HG02973 (cell line): ENCODE measurements at regions not wholly inside any gene's neighbourhood (a gene's known extent, or its start where the extent isn't known, plus 50 kb on each side); places are given as distances from the start of the nearest gene placed in this dataset.
A peak's percentile ranks its signal among the peaks of the same experiment; 100 is the strongest.

ENCODE experiments used
- ATAC-seq: cut with Tn5 transposase; IDR thresholded peaks from one replicate; pipeline ENCODE4 v1.9.1; 2021; ENCODE audit warnings: moderate library complexity; ENCODE audit not compliant: unreplicated experiment

DNA sequence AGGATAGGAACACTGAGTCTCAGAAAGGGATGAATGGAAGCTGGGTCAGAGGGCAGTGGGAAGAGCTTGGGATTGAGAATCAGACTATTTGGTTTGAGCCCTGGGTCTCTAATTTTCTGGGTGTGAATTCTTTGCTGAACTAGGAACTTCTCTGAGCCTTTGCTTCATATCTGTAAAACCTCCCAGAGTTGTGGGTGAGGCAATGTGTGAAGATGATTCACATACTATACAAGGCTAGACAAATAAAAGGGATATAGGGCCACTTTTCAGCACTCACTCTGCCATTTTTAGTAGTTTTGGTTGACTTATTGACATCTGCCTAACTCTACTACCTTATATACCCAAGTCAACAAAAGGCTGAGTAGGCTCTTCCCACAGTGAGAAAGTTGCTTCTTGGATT is 77.7 kb upstream of the JUN start:
- ATAC-seq = no peak

DNA sequence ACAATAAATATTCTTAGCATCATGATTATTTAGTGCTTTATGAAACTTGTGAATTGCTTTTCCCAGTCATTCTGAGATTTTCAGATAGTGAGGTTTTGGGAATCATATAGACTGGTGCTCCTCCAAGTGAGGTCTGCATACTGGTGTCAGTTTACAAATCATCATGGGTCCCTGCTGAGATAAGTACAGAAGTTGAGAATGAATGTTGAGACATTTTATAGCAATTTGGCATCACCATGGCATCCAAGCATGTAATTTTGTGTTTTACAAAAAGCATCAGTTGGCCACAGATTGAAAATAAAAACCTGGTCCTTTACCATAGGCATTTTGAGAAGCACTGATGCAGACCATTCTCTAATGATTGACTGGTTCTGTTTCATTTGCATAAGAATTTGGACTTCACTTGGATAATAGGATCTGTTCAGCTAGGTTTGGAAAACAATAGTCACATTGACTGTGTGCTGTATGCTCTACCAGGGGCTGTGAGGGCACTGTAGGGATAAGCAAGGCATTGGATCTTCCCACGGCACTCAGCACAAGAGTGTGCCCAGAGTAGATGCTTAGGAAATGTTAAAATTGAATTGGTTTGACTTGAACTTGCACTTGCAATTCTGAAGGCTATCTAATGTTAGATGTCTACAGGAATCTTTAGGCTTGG is 79.0 kb upstream of the JUN start:
- no peak for ATAC-seq

DNA sequence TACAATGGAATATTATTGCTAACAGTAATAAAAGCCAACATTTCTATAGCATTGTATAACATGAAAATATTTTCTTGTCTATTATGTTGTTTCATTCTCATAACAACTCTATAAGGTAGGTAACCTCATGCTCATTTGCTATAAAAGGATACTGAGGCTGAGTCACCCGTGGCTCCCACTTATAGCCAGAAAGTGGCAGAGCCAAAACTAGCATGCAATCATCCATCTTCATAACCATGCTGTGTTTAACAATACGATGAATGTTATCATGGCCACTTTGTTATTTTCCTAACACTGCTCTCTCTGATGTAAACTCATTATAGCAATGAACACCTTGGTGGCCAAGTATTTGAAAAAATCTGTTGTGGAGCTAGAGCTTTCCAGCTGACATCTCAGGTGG is 80.8 kb upstream of the JUN start:
- ATAC-seq = no peak

DNA sequence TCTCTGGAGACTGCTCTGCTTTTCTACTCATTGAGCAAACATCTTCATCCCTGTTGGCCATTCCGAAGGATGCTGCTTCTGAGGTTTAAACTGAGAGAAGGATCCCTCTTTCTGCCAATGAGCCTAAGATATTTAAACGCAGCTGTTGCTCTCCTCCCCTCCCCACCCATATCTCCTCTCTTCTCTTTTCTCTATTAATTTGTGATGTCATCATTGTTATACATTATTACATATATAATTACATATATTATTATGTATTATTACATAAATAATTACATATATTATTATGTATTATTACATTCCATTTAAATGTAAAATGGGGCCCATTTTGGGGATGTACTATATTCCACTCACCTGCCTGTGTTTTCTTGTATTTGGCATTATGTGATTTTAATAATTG is 82.7 kb upstream of the JUN start:
- ATAC-seq = no peak

DNA sequence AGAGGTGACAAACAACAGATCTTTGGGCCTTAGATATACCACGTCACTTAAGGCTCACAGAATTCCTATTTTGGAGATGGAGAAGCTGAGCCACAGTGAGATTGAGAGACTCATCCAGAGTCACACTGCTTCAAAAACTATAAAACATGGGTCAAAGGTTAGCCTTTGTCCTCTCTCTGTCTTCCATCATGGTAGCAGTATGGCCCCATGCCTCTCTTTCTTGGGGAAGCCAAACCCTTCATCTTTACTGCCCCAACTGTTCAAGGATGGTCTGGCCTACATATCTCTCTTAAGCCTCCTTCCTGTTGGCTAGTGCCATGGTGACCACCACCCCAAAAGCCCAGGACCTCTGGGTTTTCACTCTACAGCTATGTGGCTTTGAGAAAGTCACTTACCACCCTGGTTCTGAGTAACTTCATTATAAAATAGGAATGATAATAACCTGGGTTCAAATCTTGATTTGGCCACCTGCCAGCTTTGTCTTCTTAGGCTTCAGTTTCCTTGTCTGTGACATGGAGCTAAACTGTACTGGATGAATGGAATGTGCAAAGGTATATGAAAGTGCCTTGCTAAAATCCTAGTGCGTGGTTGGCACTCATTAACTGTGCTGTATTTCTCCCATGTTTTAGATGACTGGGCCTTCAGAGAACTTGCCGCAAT is 85.9 kb upstream of the JUN start:
- no peak for ATAC-seq

DNA sequence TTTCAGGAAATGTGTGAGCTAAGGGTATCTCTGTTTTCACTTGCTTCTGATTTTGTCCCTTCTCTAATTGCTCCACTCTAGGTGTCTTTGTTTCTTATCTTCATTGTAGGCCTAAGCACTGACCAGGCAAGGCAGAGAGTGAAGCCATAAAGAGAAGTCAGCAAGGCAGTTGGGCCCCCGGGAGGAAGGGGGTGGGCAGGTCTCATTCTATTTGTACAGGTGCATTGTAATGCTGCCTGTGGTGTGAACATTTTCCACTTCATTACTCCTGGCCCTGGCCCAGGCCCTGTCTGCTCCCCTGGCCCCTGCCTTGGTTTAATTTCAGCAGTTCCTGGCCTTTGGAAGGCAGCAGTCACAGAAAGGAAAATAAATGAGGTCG is 86.4 kb upstream of the JUN start:
- ATAC-seq = no peak

DNA sequence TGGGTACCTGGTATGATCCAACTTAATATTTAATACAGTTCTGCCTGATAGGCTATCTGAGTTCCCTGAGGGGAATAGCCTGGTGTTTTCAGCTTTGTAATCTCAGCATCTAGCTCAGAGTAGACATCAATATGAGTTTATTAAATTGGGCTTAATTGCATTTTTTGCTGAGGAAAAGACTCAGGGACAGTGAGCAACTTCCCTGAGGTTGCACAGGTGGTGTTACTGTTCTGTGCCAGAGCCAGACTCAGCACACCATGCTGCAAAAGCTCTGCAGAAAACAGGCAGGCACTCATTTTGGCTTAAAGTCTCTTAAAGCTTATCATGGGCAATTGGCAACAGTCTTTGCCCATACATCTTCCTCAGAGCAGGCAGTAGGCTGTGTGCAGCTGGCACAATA is 90.5 kb upstream of the JUN start:
- no peak for ATAC-seq

DNA sequence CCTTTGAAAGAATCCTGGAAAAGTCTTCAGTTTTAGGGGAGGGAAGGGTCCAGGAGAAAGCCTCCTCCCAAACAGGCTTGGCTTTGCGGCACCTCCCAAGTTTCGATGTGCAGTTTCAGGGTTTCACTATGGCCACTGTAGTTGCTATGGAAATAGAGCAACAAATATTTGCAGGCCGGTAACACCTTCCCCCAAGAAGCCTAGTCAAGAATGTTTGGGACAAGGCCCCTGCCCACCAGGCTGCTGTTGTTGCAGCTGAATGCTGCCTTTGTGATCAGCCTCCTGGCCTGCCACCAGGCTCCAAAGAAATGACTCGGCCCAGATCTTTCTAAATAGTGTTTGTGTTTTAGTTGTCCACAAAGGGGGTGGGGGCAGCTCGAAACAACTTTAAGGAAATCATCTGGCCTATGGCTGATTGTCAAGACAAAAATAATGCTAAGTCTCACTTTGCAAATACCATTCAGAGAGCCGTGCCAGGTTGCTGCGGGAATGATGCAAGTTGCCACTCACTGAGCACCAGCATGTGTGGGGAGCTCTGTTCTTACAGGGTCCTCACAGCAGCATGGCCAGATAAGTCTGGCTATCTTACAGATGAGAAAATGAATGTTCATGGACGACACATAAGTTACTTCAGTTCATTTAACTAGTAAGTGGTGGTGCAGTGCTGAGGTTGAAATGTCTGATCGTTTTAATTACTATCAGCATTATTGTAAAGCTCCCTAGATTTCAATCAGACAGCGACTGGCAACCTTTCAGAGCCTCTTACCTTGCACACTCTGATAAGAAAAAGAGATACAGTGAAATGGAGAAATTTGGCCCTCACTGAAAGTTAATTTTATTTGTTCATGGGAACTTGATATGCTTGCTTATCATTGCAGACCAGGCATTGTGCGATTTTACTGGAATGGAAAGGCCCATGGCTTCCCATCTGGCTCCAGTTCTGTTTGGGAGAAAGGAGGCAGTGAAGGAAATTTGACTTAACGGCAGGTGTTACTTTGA is 91.2 kb upstream of the JUN start:
- no peak for ATAC-seq

DNA sequence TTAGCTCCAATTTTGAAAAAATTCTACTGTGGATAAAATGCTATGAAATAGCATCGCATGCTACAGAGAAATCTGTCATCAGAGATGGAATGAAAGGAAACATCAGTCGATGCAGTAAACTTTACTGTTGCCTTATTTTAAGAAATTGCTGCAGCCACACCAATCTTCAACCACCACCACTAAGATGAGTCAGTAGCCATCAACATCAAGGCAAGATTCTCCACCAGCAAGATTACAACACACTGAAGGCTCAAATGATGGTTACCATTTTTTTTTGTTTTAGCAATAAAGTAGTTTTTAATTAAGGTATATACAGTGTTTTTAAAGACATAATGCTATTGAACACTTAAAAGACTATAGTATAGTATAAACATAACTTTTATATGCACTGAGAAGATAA is 95.6 kb upstream of the JUN start:
- ATAC-seq = no peak

DNA sequence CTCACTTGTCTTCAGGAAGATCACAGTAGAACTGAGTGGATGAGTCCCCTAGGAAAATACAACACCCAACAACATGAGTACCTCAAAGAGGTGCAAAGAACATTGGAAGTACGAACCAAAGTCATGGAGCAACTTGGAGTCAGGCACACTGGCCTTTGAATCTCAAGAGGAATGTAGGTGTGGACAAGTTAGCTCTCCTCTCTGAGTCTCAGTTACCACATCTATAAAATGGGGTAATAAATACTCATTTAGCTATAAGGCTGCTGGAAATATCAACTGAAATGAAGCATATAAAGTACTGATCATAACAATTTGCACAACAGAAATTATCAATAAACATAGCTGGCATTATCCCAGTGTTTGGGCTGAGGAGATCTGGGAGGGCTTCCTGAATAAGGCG is 96.7 kb upstream of the JUN start:
- no peak for ATAC-seq

DNA sequence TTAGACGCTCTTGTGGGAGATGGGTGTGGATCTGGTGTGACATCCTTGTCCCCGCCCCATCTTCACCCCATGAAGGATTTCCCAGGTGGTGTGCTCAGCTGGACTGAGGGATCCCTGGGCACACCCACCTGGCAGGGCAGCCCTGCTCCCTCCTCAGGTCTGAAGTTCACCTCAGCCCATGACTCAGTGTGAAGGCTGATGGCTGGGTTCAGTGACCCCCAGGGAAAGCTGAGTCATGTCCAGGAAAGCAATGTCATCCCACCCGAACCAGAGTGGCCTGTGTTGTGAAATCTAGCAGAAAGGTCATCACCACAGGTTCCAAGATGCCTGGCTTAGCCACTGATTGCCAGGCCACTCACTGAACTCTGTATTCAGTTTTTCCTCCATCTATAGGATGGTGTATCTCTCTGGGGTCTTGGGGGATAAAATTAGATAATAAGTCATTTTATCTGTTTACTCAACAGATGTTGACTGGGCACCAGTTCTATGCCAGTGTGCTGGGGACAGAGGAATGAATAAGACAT is 97.7 kb upstream of the JUN start:
- no peak for ATAC-seq

DNA sequence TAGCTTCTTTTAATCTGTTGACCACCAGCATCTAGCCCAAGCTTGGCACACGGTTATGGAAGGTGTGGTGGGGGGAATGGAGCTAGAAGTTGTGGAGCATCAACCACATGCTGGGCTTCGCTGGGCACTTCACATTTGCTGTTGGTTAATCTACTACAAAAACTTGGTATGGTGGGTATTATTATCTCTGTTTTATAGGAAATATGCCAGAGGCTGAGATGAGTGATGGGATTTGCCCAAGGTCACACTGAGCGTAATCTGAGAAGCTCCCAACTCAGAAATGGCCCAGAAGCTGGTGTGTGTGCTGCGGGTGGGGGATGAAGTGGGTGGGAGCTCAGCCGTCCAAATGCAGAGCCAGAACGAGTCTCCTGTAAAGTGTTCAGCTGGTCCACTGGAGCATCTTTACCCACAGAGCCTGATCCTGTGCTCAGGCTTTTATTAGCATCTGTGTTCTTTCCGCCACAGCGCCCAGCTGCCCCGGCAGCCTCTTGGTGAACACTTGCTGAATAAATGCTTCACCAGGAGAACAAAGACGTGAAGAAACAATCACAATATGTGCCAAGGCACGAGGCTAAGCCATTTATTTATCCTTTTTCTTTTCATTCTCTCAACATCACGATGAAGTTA is 98.6 kb upstream of the JUN start:
- ATAC-seq = no peak

DNA sequence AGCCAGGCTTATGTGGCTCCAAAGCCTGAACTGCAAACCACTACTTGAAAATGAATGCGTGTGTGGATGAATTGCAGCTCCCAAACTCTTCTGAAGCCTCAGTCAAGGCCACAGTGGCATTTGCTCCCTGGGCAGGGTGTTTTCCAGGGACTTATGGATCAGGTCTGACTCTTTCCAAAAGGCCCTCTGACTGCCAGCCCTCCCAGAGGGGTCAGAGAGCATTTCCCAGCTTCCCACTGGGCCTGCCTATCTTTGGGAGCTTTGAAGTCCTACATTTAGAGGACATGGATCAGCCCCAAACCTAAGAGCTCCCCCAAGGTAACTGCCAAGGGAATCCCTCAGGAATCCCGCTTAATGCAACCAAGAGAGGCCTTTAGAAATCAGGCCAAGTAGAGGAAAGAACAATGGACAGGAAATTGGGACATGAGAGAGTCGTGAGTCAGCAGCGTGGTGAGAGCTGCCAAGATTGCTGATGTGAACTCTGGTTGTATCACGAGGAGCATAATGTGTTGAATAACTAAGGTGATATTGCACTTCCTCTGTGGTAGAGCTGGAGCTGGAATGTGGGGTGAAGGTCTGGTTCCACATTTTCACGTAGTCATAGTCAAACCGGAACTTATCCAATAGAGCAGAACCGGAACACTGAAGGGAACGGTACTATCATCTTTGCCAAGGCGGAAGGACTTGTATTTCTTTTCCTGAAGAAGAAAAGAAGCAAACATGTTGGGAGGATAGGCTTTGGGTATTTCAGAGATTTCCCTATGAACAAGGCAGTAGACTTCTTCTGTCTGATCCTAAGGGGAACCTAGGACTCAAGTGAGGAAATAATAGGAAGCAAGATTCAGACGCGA is 99.4 kb upstream of the JUN start:
- ATAC-seq = no peak

DNA sequence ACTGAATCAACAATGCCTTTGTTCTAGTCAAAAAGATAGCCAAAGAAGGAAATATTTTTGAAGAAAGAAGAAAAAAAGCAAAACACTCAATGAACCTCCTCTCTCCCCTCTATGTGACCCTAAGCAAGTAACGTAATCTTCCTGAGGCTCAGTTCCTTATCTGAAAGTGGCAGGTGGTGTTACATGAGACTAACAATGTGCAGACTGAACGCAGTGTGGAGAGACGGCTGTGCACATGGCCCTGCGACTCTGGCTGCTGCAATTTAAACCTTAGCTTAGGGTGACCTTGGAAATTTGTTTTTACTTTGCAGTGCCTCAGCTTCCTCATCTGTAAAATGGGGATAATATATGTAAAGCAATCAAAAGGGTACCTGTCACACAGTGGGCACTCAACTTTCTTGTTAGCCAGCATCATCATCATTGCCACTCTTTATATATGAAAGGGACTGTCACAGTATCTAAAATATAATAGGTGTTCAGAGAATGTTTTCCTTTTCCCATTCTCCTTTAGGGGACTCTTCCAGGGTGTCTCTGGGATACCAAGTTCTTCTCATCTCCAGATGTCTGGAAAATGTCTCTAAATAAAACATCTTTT is 100.1 kb upstream of the JUN start:
- ATAC-seq = peak; percentile 58

DNA sequence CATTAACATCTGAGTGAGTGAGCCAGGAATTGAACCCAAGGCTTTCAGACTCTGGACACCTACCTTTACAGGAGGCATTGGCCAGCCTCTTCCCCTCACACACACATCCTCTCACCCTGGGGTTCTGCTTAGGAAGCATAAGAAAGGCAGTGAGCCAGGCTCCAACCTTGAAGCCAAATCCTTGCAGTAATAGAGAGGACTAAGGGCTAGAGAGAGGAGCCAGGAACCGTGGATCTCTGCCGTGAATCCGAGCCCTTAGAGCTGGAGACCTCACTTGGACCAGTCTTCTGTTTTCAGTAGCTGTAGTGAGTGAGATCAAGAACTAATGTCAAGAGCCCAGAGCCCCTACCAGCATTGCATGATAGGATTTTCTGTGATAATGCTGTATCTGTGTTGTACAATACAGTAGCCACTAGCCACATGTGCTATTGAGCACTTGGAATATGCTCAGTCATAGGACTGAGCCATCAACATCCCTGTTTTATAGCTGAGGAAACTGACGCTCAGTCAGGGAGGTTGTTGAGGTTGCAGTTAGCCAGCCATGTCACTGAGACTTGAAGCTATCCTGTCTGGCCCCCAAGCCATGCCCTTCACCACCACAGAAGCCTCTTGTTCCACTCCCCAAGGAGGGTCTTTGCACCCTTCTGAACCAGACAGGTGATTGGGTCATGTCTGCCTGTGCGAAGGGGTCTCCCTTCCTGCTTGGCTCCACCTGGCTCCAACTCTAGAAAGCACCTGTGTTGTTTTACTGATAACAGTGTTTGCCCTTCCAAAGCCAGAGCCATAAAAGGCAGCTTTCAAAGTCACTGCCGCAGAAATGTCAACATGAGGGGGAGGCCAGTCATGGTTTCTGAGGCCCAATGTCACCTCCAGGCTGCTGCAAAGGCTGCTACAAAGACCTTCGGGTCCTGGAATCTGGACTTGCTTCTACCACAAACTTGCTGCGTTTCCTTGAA is 101.1 kb upstream of the JUN start:
- ATAC-seq = no peak

DNA sequence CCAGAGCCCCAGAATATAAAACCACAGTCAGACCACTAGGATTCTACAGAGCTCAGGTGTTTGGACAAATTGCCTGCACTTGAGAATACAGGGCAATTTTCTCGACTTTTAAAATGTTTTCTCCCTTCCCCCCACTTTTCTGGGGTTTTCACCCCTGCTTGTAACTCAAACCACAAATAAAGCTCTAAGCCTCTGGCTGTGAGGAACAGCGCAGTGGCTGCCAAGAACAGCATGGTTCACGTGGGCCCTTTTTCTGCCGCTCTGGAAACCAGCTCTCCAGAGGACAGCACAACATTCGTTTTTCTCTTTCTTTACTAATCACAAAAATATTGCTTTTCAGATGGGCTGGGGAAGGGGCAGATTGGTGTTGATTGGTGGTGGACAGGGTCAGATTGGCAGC is 102.2 kb upstream of the JUN start:
- ATAC-seq = no peak

DNA sequence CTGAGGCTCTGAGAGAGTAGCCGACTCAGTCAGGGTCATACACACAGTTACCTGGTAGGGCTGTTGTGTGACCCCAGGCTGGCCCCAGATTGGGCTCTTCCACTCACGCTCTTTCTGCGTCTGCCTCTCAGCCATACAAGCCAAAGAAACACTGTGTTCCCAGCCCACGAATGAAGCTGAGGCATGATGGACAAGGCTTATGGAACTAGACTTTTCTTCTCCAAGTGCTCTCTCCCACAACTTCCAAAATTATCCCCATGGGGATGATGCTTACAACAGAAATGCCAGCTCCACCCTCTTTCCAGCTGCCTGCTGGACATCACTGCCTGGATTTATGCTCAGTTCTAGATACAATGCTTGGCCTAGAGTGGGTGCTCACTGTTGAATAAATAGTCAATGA is 102.8 kb upstream of the JUN start:
- ATAC-seq = no peak

DNA sequence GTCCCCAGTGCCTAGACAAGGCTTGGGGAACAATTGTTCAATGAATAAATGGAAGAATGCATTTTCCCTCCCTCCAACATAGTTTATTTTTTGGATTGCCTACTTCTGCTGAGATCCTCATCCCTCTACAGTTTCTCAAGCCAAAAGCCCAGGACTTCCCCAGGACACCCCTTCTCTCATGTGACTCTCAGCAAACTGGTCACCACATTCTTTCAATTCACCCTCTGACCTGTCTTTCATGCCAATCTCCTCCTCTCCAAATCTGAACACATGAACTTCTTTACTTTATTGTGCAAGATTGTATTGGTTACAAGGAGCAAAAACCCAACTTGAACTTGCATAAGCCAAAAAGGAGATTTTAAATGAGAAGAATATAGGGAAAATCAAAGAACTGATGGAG is 103.2 kb upstream of the JUN start:
- no peak for ATAC-seq

DNA sequence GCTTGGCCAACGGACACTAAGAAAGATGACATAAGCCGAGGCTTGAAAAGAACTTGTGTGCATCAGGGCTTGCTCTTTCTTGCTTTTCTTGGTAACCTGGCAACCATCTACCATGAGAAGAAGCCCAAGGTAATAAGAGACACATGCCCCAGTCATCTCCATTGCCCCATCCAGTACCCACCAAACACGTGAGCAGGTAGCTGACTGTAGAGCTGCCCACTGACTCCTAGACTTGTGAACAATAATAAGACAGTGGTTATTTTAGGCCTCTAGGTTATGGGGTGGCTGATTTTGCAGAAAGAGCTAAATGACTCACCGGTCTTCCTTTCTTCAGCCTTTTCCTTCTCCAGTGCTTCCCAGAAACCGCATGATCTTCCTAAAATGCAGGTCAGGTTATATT is 105.0 kb upstream of the JUN start:
- no peak for ATAC-seq
